Lower leg skin (tissue), 4 donors: ENCODE measurements at regions not wholly inside any gene's neighbourhood (a gene's known extent, or its start where the extent isn't known, plus 50 kb on each side); places are given as distances from the start of the nearest gene placed in this dataset.

Source experiments
- DNase-seq, 2 donors: peaks; one replicate each; pipeline ENCODE4 v3.0.0-alpha.2; 2019; ENCODE audit warnings: low spot score in 2 of 2
- H3K4me3 ChIP-seq: fragments of 200-600 bp; sonication (generic); 2 replicates; pipeline ENCODE4 v1.5.1; 2017; ENCODE audit warnings: mild to moderate bottlenecking, low read depth; ENCODE audit not compliant: poor library complexity, severe bottlenecking
- CTCF ChIP-seq, 3 donors: fragments of 450-650 bp; IDR thresholded peaks; one replicate each; pipeline ENCODE4 v1.5.1; 2016; ENCODE audit warnings: antibody characterized with exemption in 3 of 3, mild to moderate bottlenecking in 3 of 3, moderate library complexity in 2 of 3
- POLR2A ChIP-seq, 2 donors: fragments of 450-650 bp; IDR thresholded peaks; one replicate each; pipeline ENCODE4 v1.6.1; 2016 to 2017; ENCODE audit warnings: antibody characterized with exemption in 2 of 2, mild to moderate bottlenecking in 1 of 2, moderate library complexity in 1 of 2
- WGBS, 2 donors: methylation state at CpG; one replicate each; pipeline ENCODE4 v1.1.5; 2018; 5-methylcytosine and 5-hydroxymethylcytosine counted together
- intact Hi-C: fragments of 100-400 bp; cut with DNase I; formaldehyde crosslinking; loops from one replicate; pipeline ENCODE4 v1.15.0; 2023; ENCODE audit warnings: low total_unique reads

- DNase-seq: no peak
- TF ChIP-seq CTCF (IDR thresholded peaks at IDR 0.05) (no peak), POLR2A (IDR thresholded peaks at IDR 0.05) (no peak)
- no peak overlapping the region for H3K4me3 ChIP-seq
- 86 to 89% methylated on average over 18 of the region's 18 CpGs for WGBS, 2 donors
- intact Hi-C loops: no loop called here
Measured at GRCh38 chr16:73350707-73351452, 303.0 kb upstream of the ZFHX3 start.

GRCh38 chr16:73347500-73348375 lies 299.8 kb upstream of the ZFHX3 start:
- 75 to 85% methylated on average over 7 of the region's 7 CpGs for WGBS, 2 donors
- DNase-seq: no peak
- intact Hi-C loops: no loop called here
- no peak overlapping the region for H3K4me3 ChIP-seq
- TF ChIP-seq CTCF (IDR thresholded peaks at IDR 0.05) (no peak), POLR2A (IDR thresholded peaks at IDR 0.05) (no peak)

GRCh38 chr16:73339821-73340220 lies 291.9 kb upstream of the ZFHX3 start:
- intact Hi-C loops: no loop called here
- WGBS, 2 donors: 73 to 76% methylated on average over 6 of the region's 6 CpGs

GRCh38 chr16:73337373-73338296 lies 289.7 kb upstream of the ZFHX3 start:
- no peak for DNase-seq
- intact Hi-C loops: no loop called here
- no peak overlapping the region for H3K4me3 ChIP-seq
- no peak for TF ChIP-seq POLR2A (IDR thresholded peaks at IDR 0.05)
- no peak for TF ChIP-seq CTCF (IDR thresholded peaks at IDR 0.05)
- 80 to 81% methylated on average over 11 of the region's 11 CpGs for WGBS, 2 donors

More at GRCh38 chr16:73339821-73340220, 291.9 kb upstream of the ZFHX3 start:
- H3K4me3 ChIP-seq: no peak overlapping the region
- TF ChIP-seq CTCF (IDR thresholded peaks at IDR 0.05) (no peak), POLR2A (IDR thresholded peaks at IDR 0.05) (no peak)
- no peak for DNase-seq
